CD4-positive, CD25-positive, alpha-beta regulatory T cell (primary cell): ENCODE measurements at regions not wholly inside any gene's neighbourhood (a gene's known extent, or its start where the extent isn't known, plus 50 kb on each side); places are given as distances from the start of the nearest gene placed in this dataset.
"Not testable (repeated sequence)": the region's sequence is repeated elsewhere in the genome, so short reads cannot be mapped to it uniquely, and the experiment has no call there.

ENCODE experiments used
- ATAC-seq, 2 donors: fragments of 150-1000 bp; cut with Tn5 transposase; one replicate each; pipeline ENCODE4 v1.10.0; 2021; ENCODE audit warnings: low read depth in 2 of 2, moderate number of reproducible peaks in 2 of 2, moderate library complexity in 1 of 2
- DNase-seq, 3 donors: peaks; one replicate each; pipeline versions ENCODE4 v3.0.0 to v3.0.0-alpha.2; 2012 to 2022; ENCODE audit warnings: mixed read lengths in 1 of 3
- H3K27ac ChIP-seq: one replicate; pipeline ENCODE4 v1.7.0; 2013; ENCODE audit warnings: mild to moderate bottlenecking, low read length; ENCODE audit not compliant: insufficient read depth, poor library complexity, severe bottlenecking
- H3K27me3 ChIP-seq: one replicate; pipeline ENCODE4 v1.7.0; 2013; ENCODE audit warnings: low read length; ENCODE audit not compliant: control insufficient read depth, insufficient read depth
- H3K36me3 ChIP-seq: one replicate; pipeline ENCODE4 v1.7.0; 2013; ENCODE audit warnings: mild to moderate bottlenecking, low read length, moderate library complexity; ENCODE audit not compliant: control insufficient read depth, insufficient read depth
- H3K4me1 ChIP-seq: 2 replicates; pipeline ENCODE4 v1.7.0; 2013; ENCODE audit warnings: mild to moderate bottlenecking, low read length; ENCODE audit not compliant: insufficient read depth, control insufficient read depth, poor library complexity, severe bottlenecking
- H3K4me3 ChIP-seq: one replicate; pipeline ENCODE4 v1.7.0; 2013; ENCODE audit warnings: low read depth, mild to moderate bottlenecking, low read length, moderate library complexity
- H3K9me3 ChIP-seq, 2 experiments: 1 replicate in 1 of 2; 2 replicates in 1 of 2; pipeline ENCODE4 v1.7.0; 2013; ENCODE audit warnings: low read length in 2 of 2, mild to moderate bottlenecking in 1 of 2, moderate library complexity in 1 of 2; ENCODE audit not compliant: control insufficient read depth in 2 of 2
- H3K27ac Mint-ChIP-seq, 3 donors: one replicate each; pipeline ENCODE4 v1.8.0; 2020 to 2022; ENCODE audit warnings: mild to moderate bottlenecking in 3 of 3, mixed read lengths in 3 of 3, moderate library complexity in 2 of 3
- H3K27me3 Mint-ChIP-seq: one replicate; pipeline ENCODE4 v1.8.0; 2022; ENCODE audit warnings: mild to moderate bottlenecking, mixed read lengths
- H3K36me3 Mint-ChIP-seq: one replicate; pipeline ENCODE4 v1.8.0; 2020; ENCODE audit warnings: mixed read lengths
- H3K4me1 Mint-ChIP-seq, 4 donors: one replicate each; pipeline ENCODE4 v1.8.0; 2020 to 2022; ENCODE audit warnings: mixed read lengths in 4 of 4, mild to moderate bottlenecking in 1 of 4
- H3K4me3 Mint-ChIP-seq, 4 donors: one replicate each; pipeline ENCODE4 v1.8.0; 2020 to 2022; ENCODE audit warnings: mild to moderate bottlenecking in 4 of 4, mixed read lengths in 4 of 4, moderate library complexity in 3 of 4
- H3K9me3 Mint-ChIP-seq, 7 donors: one replicate each; pipeline ENCODE4 v1.8.0; 2020 to 2022; ENCODE audit warnings: mixed read lengths in 7 of 7, mild to moderate bottlenecking in 3 of 7, moderate library complexity in 2 of 7

DNA sequence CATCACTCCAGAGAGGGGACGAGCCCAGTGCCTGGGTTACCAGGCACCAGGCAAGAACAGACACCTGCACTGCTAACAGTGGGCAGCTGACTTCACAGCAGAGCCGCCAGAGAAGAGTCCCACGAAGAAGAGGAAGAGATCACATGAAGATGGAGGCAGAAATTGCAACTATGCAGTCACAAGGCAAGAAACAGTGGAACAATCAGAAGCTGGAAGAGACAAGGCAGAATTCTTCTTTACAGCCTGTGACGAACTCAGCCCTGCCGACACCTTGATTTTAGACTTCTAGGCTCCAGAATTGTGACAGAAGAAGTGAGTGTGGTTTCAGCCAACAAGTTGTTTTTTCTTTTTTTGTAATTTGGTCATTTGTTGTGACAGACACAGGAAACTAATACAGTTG, 59.2 kb downstream of the IL12A start:
- ATAC-seq (no peak), DNase-seq (no peak)
- peaks cover 2 to 3% of the 10 kb centered on the region in 2 experiments for H3K9me3 ChIP-seq
- H3K4me3 ChIP-seq: no peak overlapping the region
- H3K36me3 ChIP-seq: no peaks in the 10 kb centered on the region
- no peak overlapping the region for H3K27ac ChIP-seq
- Mint-ChIP-seq H3K4me3 (no peak overlapping the region), H3K27me3 (peaks cover 5% of the 10 kb centered on the region), H3K4me1 (peaks cover 2 to 11% (median 6%) of the 10 kb centered on the region in 4 donors), H3K36me3 (no peaks in the 10 kb centered on the region), H3K9me3 (peaks cover 0 to 4% (median 0%) of the 10 kb centered on the region in 7 donors), H3K27ac (no peak overlapping the region)
- no peaks in the 10 kb centered on the region for H3K27me3 ChIP-seq
- no peaks in the 10 kb centered on the region for H3K4me1 ChIP-seq

DNA sequence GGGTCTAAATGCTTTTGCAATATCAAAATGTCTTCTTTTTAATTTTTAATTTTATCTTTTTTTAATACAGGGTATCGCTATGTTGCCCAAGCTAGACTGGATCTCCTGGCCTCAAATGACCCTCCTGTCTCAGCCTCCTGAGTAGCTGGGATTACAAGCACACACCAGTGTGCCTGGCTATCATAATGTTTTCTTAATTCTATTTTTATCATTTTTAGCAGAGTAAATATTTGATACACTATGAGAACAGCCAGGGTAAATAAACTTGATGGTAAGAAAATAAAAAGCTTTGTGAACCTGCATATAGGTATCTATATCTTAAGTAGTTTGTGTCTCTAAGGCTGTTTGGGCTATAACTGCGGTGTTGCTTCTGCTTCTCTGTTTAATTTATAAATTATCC, 60.4 kb downstream of the IL12A start:
- Mint-ChIP-seq H3K4me3 (no peak overlapping the region), H3K27ac (peak overlapping the region in 1 of 3 donors; percentile 13), H3K9me3 (no peaks in the 10 kb centered on the region), H3K27me3 (peaks cover 5% of the 10 kb centered on the region), H3K36me3 (no peaks in the 10 kb centered on the region), H3K4me1 (peaks cover 2 to 11% (median 6%) of the 10 kb centered on the region in 4 donors)
- ATAC-seq (no peak), DNase-seq (no peak)
- Histone ChIP-seq H3K4me1 (no peaks in the 10 kb centered on the region), H3K9me3 (no peaks in the 10 kb centered on the region), H3K27me3 (no peaks in the 10 kb centered on the region), H3K27ac (no peak overlapping the region), H3K36me3 (no peaks in the 10 kb centered on the region), H3K4me3 (no peak overlapping the region)

DNA sequence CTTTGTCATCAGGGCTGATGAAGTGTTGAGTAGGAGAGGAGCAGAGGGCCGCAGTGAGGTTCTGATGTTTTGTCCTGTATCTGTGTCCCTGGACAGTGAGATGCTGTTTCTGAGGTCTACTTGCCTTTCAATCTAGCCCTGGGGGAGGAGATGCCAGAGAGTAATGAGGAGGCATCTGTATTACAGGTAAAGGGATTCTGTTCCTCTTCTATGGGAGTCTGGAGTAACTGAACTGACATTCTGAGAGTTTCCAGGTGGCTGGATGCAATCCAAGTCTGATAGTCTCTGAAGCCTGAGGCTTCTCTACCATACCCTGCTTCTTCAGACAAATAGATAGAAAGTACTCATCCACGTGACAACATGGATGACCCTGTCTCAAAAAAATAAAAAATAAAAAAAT, 60.9 kb downstream of the IL12A start:
- H3K4me3 ChIP-seq: no peak overlapping the region
- H3K36me3 ChIP-seq: no peaks in the 10 kb centered on the region
- no peak overlapping the region for H3K27ac ChIP-seq
- H3K9me3 Mint-ChIP-seq: no peaks in the 10 kb centered on the region
- no peaks in the 10 kb centered on the region for H3K36me3 Mint-ChIP-seq
- peaks cover 2 to 11% (median 6%) of the 10 kb centered on the region in 4 donors for H3K4me1 Mint-ChIP-seq
- no peaks in the 10 kb centered on the region for H3K9me3 ChIP-seq
- no peak overlapping the region for H3K4me3 Mint-ChIP-seq
- peak overlapping the region in 1 of 3 donors; percentile 13 for H3K27ac Mint-ChIP-seq
- no peaks in the 10 kb centered on the region for H3K27me3 ChIP-seq
- no peaks in the 10 kb centered on the region for H3K4me1 ChIP-seq
- DNase-seq (no peak), ATAC-seq (no peak)
- H3K27me3 Mint-ChIP-seq: peaks cover 4% of the 10 kb centered on the region

DNA sequence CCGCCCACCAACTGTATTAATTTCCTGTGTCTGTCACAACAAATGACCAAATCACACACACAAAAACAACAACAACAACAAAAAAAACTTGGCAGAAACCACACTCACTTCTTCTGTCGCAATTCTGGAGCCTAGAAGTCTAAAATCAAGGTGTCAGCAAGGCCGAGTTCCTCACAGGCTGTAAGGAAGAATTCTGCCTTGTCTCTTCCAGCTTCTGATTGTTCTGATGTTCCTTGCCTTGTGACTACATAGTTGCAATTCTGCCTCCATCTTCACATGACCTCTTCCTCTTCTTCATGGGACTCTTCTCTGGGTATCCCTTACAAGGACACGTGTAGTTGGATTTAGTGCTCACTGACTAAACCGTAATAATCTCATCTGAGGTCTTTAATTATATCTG, 61.4 kb downstream of the IL12A start:
- no peak overlapping the region for H3K27ac ChIP-seq
- no peaks in the 10 kb centered on the region for H3K27me3 ChIP-seq
- Mint-ChIP-seq H3K4me3 (no peak overlapping the region), H3K4me1 (peaks cover 2 to 11% (median 6%) of the 10 kb centered on the region in 4 donors), H3K27ac (no peak overlapping the region), H3K36me3 (no peaks in the 10 kb centered on the region), H3K27me3 (peaks cover 4% of the 10 kb centered on the region), H3K9me3 (no peaks in the 10 kb centered on the region)
- H3K4me3 ChIP-seq: no peak overlapping the region
- no peaks in the 10 kb centered on the region for H3K9me3 ChIP-seq
- ATAC-seq (no peak), DNase-seq (no peak)
- H3K36me3 ChIP-seq: no peaks in the 10 kb centered on the region
- no peaks in the 10 kb centered on the region for H3K4me1 ChIP-seq

DNA sequence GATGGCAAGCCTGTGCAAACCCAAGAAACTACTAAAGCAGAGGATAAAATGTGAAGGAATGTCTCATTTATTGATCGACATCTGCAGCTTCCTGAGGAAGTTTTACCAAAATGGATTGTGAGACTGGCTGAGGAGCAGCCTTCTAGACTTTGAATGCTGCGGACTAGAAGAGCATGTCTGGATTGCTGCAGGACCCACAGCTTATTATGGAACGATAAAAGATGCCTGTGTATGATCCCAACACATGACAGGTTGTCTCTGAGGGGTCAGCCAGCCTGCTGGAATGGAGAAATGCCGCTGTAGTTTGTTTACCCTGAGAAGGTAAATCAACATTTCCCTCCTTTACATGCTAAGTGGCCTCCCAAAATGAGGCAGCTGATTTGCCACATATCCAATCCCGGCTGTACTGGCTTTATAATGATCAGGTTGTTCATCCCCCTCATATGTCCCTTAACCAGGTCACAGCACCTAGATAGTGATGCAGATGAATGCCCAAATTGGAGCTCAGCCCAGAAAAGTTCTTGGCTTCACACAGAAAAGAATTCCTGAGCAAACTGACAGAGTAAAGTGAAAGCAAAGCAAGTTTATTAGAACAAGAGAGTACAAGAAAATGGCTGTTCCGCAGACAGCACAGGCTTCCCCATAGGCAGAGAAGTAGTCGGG, 63.9 kb downstream of the IL12A start:
- peaks cover 7% of the 10 kb centered on the region for H3K27me3 Mint-ChIP-seq
- H3K27ac ChIP-seq: no peak overlapping the region
- no peaks in the 10 kb centered on the region for H3K27me3 ChIP-seq
- no peaks in the 10 kb centered on the region for H3K9me3 Mint-ChIP-seq
- DNase-seq (no peak), ATAC-seq (no peak)
- H3K36me3 Mint-ChIP-seq: no peaks in the 10 kb centered on the region
- H3K4me1 Mint-ChIP-seq: peaks cover 2 to 14% (median 6%) of the 10 kb centered on the region in 4 donors
- H3K9me3 ChIP-seq: no peaks in the 10 kb centered on the region
- no peak overlapping the region for H3K4me3 ChIP-seq
- no peaks in the 10 kb centered on the region for H3K4me1 ChIP-seq
- H3K36me3 ChIP-seq: no peaks in the 10 kb centered on the region
- H3K27ac Mint-ChIP-seq: no peak overlapping the region
- no peak overlapping the region for H3K4me3 Mint-ChIP-seq

DNA sequence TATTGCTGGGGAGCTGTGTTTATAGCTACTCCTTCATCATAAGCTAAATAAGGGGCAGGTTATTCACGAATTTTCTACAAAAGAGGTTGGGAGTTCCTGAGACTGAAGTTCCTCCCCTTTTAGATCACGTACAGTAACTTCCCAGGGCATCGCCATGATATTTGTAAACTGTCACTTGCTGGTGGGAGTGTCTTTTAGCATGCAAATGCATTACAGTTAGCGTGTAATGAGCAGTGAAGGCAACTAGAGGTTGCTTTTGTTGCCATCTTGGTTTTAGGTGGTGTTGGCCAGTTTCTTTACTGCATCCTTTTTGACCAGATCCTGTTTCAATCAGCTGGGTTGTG, 64.4 kb downstream of the IL12A start:
- Histone ChIP-seq H3K4me1 (no peaks in the 10 kb centered on the region), H3K4me3 (no peak overlapping the region), H3K27me3 (no peaks in the 10 kb centered on the region), H3K9me3 (no peaks in the 10 kb centered on the region), H3K27ac (no peak overlapping the region), H3K36me3 (no peaks in the 10 kb centered on the region)
- no peak for ATAC-seq
- Mint-ChIP-seq H3K27ac (no peak overlapping the region), H3K4me1 (peaks cover 0 to 16% (median 5%) of the 10 kb centered on the region in 4 donors), H3K27me3 (peaks cover 9% of the 10 kb centered on the region), H3K9me3 (no peaks in the 10 kb centered on the region), H3K4me3 (no peak overlapping the region), H3K36me3 (no peaks in the 10 kb centered on the region)
- no peak for DNase-seq

DNA sequence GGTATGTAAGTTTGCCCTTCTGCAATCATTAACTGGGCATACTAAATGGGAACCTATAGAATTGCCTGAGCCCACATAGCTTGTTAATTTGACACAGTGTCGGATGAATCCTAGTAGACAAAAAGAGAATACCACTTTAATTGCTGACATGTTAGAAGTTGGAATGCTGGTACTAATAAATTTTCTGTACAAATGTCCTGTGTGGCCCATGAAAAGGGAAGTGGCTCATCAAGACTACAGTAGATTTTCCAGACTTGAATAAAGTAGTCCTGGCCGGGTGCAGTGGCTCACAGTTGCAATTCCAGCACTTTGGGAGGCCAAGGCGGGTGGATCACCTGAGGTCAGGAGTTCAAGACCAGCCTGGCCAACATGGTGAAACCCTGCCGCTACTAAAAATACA, 66.2 kb downstream of the IL12A start:
- H3K4me3 Mint-ChIP-seq, H3K4me3 ChIP-seq, H3K27me3 ChIP-seq, H3K27me3 Mint-ChIP-seq, ATAC-seq, H3K27ac Mint-ChIP-seq, H3K36me3 Mint-ChIP-seq, H3K27ac ChIP-seq, H3K9me3 Mint-ChIP-seq, H3K36me3 ChIP-seq, DNase-seq, H3K4me1 ChIP-seq, H3K9me3 ChIP-seq: not testable (repeated sequence)
- H3K4me1 Mint-ChIP-seq: peaks cover 0 to 16% (median 5%) of the 10 kb centered on the region in 4 donors

DNA sequence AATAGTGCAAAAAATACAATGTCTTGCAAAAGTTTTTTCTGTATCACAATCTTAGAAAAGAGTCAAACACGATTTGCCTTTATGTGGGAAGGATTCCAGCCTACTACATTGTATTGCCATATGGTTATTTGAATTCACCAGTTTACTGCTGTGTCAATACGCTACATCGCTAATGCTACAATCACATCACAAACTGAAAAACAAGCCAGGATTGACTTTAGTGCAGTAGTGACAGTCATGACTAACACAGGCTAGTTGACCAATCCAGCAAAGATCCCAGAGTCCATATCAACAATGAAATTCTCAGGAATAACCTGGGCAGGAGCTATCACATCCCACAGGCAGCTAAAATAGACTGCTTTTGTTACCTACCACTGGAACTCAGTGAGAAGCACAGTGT, 67.0 kb downstream of the IL12A start:
- Histone ChIP-seq H3K4me3 (no peak overlapping the region), H3K4me1 (no peaks in the 10 kb centered on the region), H3K27me3 (no peaks in the 10 kb centered on the region), H3K36me3 (no peaks in the 10 kb centered on the region), H3K27ac (no peak overlapping the region), H3K9me3 (no peaks in the 10 kb centered on the region)
- H3K27ac Mint-ChIP-seq: no peak overlapping the region
- H3K27me3 Mint-ChIP-seq: peaks cover 9% of the 10 kb centered on the region
- peaks cover 0 to 11% (median 2%) of the 10 kb centered on the region in 4 donors for H3K4me1 Mint-ChIP-seq
- DNase-seq (no peak), ATAC-seq (no peak)
- H3K4me3 Mint-ChIP-seq: no peak overlapping the region
- H3K36me3 Mint-ChIP-seq: no peaks in the 10 kb centered on the region
- no peaks in the 10 kb centered on the region for H3K9me3 Mint-ChIP-seq
